Neuron (in vitro differentiated cells): ENCODE measurements at regions not wholly inside any gene's neighbourhood (a gene's known extent, or its start where the extent isn't known, plus 50 kb on each side); places are given as distances from the start of the nearest gene placed in this dataset.

Source experiments
- H2AFZ ChIP-seq: one replicate; pipeline ENCODE4 v1.6.1; 2013; ENCODE audit warnings: low read depth, mild to moderate bottlenecking, inconsistent platforms, low read length, moderate library complexity
- H3K27me3 ChIP-seq: one replicate; pipeline ENCODE4 v1.6.1; 2013; ENCODE audit warnings: low read length; ENCODE audit not compliant: insufficient read depth
- H3K36me3 ChIP-seq: one replicate; pipeline ENCODE4 v1.6.1; 2013; ENCODE audit warnings: low read length; ENCODE audit not compliant: insufficient read depth
- H3K4me1 ChIP-seq: one replicate; pipeline ENCODE4 v1.6.1; 2013; ENCODE audit warnings: low read length; ENCODE audit not compliant: insufficient read depth
- H3K4me3 ChIP-seq: 2 replicates; pipeline ENCODE4 v1.5.1; 2013; ENCODE audit warnings: mild to moderate bottlenecking, low read length, moderate library complexity
- H3K9me3 ChIP-seq: one replicate; pipeline ENCODE4 v1.6.1; 2013; ENCODE audit warnings: low read length

GRCh38 chr14:38973083-38973700 lies 129.8 kb downstream of the SEC23A start:
- no peaks in the 10 kb centered on the region for H3K27me3 ChIP-seq
- no peaks in the 10 kb centered on the region for H3K9me3 ChIP-seq
- H3K4me1 ChIP-seq: no peaks in the 10 kb centered on the region
- H3K4me3 ChIP-seq: no peak overlapping the region
- H3K36me3 ChIP-seq: no peaks in the 10 kb centered on the region
- no peak overlapping the region for H2AFZ ChIP-seq

- H3K4me3 ChIP-seq: no peak overlapping the region
- H3K36me3 ChIP-seq: no peaks in the 10 kb centered on the region
- H3K4me1 ChIP-seq: no peaks in the 10 kb centered on the region
- no peaks in the 10 kb centered on the region for H3K27me3 ChIP-seq
- no peak overlapping the region for H2AFZ ChIP-seq
- no peaks in the 10 kb centered on the region for H3K9me3 ChIP-seq
Measured at GRCh38 chr14:38972511-38972910, 130.5 kb downstream of the SEC23A start.

GRCh38 chr14:38971258-38971921 lies 131.6 kb downstream of the SEC23A start:
- H3K4me1 ChIP-seq: no peaks in the 10 kb centered on the region
- H3K4me3 ChIP-seq: no peak overlapping the region
- H3K9me3 ChIP-seq: no peaks in the 10 kb centered on the region
- H2AFZ ChIP-seq: no peak overlapping the region
- H3K27me3 ChIP-seq: no peaks in the 10 kb centered on the region
- no peaks in the 10 kb centered on the region for H3K36me3 ChIP-seq

GRCh38 chr14:38964630-38965029 lies 138.4 kb downstream of the SEC23A start:
- no peaks in the 10 kb centered on the region for H3K27me3 ChIP-seq
- H2AFZ ChIP-seq: no peak overlapping the region
- no peaks in the 10 kb centered on the region for H3K4me1 ChIP-seq
- H3K36me3 ChIP-seq: no peaks in the 10 kb centered on the region
- H3K9me3 ChIP-seq: no peaks in the 10 kb centered on the region
- no peak overlapping the region for H3K4me3 ChIP-seq

- Histone ChIP-seq H3K4me3 (no peak overlapping the region), H3K27me3 (no peaks in the 10 kb centered on the region), H3K36me3 (no peaks in the 10 kb centered on the region), H3K4me1 (no peaks in the 10 kb centered on the region), H2AFZ (no peak overlapping the region), H3K9me3 (no peaks in the 10 kb centered on the region)
Measured at GRCh38 chr14:38960946-38961531, 142.0 kb downstream of the SEC23A start.

- H3K4me1 ChIP-seq: no peaks in the 10 kb centered on the region
- H3K9me3 ChIP-seq: no peaks in the 10 kb centered on the region
- H3K4me3 ChIP-seq: no peak overlapping the region
- no peaks in the 10 kb centered on the region for H3K27me3 ChIP-seq
- H3K36me3 ChIP-seq: no peaks in the 10 kb centered on the region
- H2AFZ ChIP-seq: no peak overlapping the region
Measured at GRCh38 chr14:38959021-38959420, 144.0 kb downstream of the SEC23A start.

GRCh38 chr14:38958589-38958988 lies 144.4 kb downstream of the SEC23A start:
- H3K36me3 ChIP-seq: no peaks in the 10 kb centered on the region
- H3K4me1 ChIP-seq: no peaks in the 10 kb centered on the region
- no peaks in the 10 kb centered on the region for H3K27me3 ChIP-seq
- no peaks in the 10 kb centered on the region for H3K9me3 ChIP-seq
- no peak overlapping the region for H2AFZ ChIP-seq
- no peak overlapping the region for H3K4me3 ChIP-seq

- no peaks in the 10 kb centered on the region for H3K27me3 ChIP-seq
- no peak overlapping the region for H3K4me3 ChIP-seq
- H2AFZ ChIP-seq: no peak overlapping the region
- no peaks in the 10 kb centered on the region for H3K9me3 ChIP-seq
- H3K4me1 ChIP-seq: peaks cover 3% of the 10 kb centered on the region
- no peaks in the 10 kb centered on the region for H3K36me3 ChIP-seq
Measured at GRCh38 chr14:38951451-38951850, 151.6 kb downstream of the SEC23A start.

- Histone ChIP-seq H3K9me3 (no peaks in the 10 kb centered on the region), H2AFZ (no peak overlapping the region), H3K36me3 (no peaks in the 10 kb centered on the region), H3K27me3 (no peaks in the 10 kb centered on the region), H3K4me3 (no peak overlapping the region), H3K4me1 (peaks cover 3% of the 10 kb centered on the region)
Measured at GRCh38 chr14:38950676-38951075, 152.4 kb downstream of the SEC23A start.

- Histone ChIP-seq H3K36me3 (no peaks in the 10 kb centered on the region), H3K9me3 (no peaks in the 10 kb centered on the region), H3K4me1 (peaks cover 3% of the 10 kb centered on the region), H3K4me3 (no peak overlapping the region), H3K27me3 (no peaks in the 10 kb centered on the region), H2AFZ (no peak overlapping the region)
Measured at GRCh38 chr14:38948576-38948975, 154.5 kb downstream of the SEC23A start.

- H3K36me3 ChIP-seq: no peaks in the 10 kb centered on the region
- no peak overlapping the region for H2AFZ ChIP-seq
- H3K4me3 ChIP-seq: no peak overlapping the region
- H3K27me3 ChIP-seq: no peaks in the 10 kb centered on the region
- H3K9me3 ChIP-seq: no peaks in the 10 kb centered on the region
- H3K4me1 ChIP-seq: peaks cover 3% of the 10 kb centered on the region
Measured at GRCh38 chr14:38948171-38948570, 154.9 kb downstream of the SEC23A start.

- no peaks in the 10 kb centered on the region for H3K9me3 ChIP-seq
- H3K4me1 ChIP-seq: no peaks in the 10 kb centered on the region
- H3K27me3 ChIP-seq: no peaks in the 10 kb centered on the region
- no peak overlapping the region for H3K4me3 ChIP-seq
- H3K36me3 ChIP-seq: no peaks in the 10 kb centered on the region
- no peak overlapping the region for H2AFZ ChIP-seq
Measured at GRCh38 chr14:38947343-38947742, 155.7 kb downstream of the SEC23A start.

GRCh38 chr14:38944691-38945090 lies 158.3 kb downstream of the SEC23A start:
- Histone ChIP-seq H3K4me1 (no peaks in the 10 kb centered on the region), H3K27me3 (no peaks in the 10 kb centered on the region), H2AFZ (no peak overlapping the region), H3K36me3 (no peaks in the 10 kb centered on the region), H3K9me3 (no peaks in the 10 kb centered on the region), H3K4me3 (no peak overlapping the region)
